T-helper 1 cell treated with Interleukin-12 subunit alpha and Interleukin-12 subunit beta and Interleukin-4 antibody, amounts not matched to agents 30 μg/mL and 1 μg/mL, for 36 hours (primary cell): ENCODE measurements at regions not wholly inside any gene's neighbourhood (a gene's known extent, or its start where the extent isn't known, plus 50 kb on each side); places are given as distances from the start of the nearest gene placed in this dataset.
A peak's percentile ranks its signal among the peaks of the same experiment; 100 is the strongest.

ENCODE experiments used
- H3K27ac Mint-ChIP-seq: one replicate; pipeline ENCODE4 v1.8.0; 2021; ENCODE audit warnings: mild to moderate bottlenecking, mixed read lengths
- H3K27me3 Mint-ChIP-seq: one replicate; pipeline ENCODE4 v1.8.0; 2021; ENCODE audit warnings: low read depth, mixed read lengths
- H3K36me3 Mint-ChIP-seq: one replicate; pipeline ENCODE4 v1.8.0; 2021; ENCODE audit warnings: low read depth, mixed read lengths
- H3K4me1 Mint-ChIP-seq: one replicate; pipeline ENCODE4 v1.8.0; 2021; ENCODE audit warnings: low read depth, mixed read lengths
- H3K4me3 Mint-ChIP-seq: one replicate; pipeline ENCODE4 v1.8.0; 2021; ENCODE audit warnings: mild to moderate bottlenecking, moderate library complexity, mixed read lengths
- H3K9me3 Mint-ChIP-seq: one replicate; pipeline ENCODE4 v1.8.0; 2021; ENCODE audit warnings: mixed read lengths

DNA sequence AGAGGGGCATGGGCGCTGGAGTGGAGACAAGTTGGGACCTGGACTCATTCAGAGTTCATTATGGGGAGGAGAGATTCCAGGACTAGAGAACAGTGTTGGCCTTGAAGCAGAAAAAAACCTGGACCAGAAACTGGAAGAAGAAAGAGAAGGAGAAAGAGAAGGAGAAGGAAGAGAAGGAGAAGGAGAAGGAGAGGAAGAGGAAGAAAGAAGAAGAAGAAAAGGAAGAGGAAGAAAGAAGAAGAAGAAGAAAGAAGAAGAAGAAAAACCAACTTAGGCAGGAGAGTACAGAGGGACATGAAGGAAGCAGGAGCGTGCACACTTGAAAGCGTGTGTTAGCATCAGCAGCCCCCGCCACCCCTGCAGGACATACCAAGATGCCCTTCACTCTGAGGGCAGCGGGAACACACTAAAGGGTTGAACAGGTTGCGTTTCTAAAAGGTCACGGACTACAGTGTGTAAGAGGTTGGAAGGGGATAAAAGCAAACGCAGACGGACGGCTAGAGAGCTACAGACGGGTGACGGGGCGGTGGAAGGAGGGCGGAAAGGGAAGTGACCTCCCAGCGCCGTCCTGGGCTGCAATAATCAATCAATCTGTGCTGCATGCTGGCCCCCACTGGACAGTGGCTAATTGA, 95.3 kb downstream of the SEC61G start:
- Mint-ChIP-seq H3K36me3 (no peaks in the 10 kb centered on the region), H3K27me3 (peaks cover 27% of the 10 kb centered on the region), H3K9me3 (no peaks in the 10 kb centered on the region), H3K4me3 (peak overlapping the region; percentile 38), H3K27ac (no peak overlapping the region), H3K4me1 (peaks cover 2% of the 10 kb centered on the region)

DNA sequence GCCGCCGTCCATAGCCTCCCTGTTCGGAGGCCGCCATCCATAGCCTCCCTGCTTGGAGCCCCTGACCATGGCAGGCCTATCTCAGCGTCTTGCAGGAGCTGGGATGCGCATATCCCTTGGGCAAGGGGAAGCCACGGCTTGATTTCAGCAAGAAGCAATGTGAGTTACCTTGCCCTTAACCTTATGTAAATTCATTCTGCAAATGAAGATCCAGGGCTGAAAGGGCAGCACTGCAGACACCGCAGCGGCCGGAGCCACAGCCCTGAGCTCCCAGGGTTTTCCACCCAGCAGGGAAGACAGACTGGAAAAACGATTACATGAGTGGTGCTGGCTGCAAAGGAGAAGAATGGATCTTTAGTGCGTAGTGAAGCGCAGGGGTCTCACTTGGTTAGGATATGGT, 95.8 kb downstream of the SEC61G start:
- H3K4me1 Mint-ChIP-seq = peaks cover 2% of the 10 kb centered on the region
- no peak overlapping the region for H3K4me3 Mint-ChIP-seq
- H3K9me3 Mint-ChIP-seq = peaks cover under 1% of the 10 kb centered on the region
- no peak overlapping the region for H3K27ac Mint-ChIP-seq
- H3K36me3 Mint-ChIP-seq = no peaks in the 10 kb centered on the region
- peaks cover 27% of the 10 kb centered on the region for H3K27me3 Mint-ChIP-seq

DNA sequence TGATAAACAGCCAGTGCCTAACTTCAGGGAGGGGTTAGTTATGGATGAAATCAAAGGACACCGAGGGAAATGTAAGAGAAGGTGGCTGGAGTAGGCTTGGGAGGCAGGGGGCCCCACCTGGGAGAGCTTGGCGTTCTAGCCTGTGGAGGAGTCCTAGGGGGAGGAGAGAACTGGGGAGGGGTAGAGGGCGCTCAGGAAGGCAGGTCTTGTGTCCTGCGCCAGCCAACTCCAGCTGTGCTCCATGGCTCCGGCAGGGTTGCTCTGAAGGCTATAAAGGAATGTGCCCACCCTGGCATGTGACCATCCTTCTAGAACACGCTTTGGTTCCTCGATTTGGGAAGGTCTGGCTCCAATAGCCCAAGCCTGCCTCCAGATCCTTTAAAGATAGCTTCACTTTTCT, 96.3 kb downstream of the SEC61G start:
- no peaks in the 10 kb centered on the region for H3K36me3 Mint-ChIP-seq
- H3K4me3 Mint-ChIP-seq = no peak overlapping the region
- peaks cover 27% of the 10 kb centered on the region for H3K27me3 Mint-ChIP-seq
- no peak overlapping the region for H3K27ac Mint-ChIP-seq
- H3K9me3 Mint-ChIP-seq = peaks cover 5% of the 10 kb centered on the region
- H3K4me1 Mint-ChIP-seq = peaks cover 2% of the 10 kb centered on the region

DNA sequence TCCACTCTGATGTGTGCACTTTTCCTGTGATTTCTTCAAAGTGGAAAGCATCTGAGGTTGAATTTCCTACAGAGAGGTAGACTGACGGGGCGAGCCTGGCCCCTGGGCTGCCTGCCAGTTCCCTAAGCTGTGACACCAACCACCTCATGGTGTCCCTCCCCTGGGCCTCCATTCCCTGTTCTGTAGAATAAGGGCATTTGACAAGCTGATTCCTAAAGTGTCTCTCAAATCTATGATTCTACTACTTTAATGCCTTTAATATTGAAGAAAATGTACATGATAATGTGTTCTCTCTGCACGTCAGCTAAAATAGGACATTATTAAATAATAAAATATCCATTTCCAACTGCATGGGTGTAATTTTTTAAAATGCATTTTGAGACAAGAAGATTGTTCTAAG, 105.1 kb downstream of the SEC61G start:
- Mint-ChIP-seq H3K27me3 (no peaks in the 10 kb centered on the region), H3K9me3 (peaks cover 10% of the 10 kb centered on the region), H3K36me3 (no peaks in the 10 kb centered on the region), H3K4me3 (no peak overlapping the region), H3K27ac (no peak overlapping the region), H3K4me1 (no peaks in the 10 kb centered on the region)

DNA sequence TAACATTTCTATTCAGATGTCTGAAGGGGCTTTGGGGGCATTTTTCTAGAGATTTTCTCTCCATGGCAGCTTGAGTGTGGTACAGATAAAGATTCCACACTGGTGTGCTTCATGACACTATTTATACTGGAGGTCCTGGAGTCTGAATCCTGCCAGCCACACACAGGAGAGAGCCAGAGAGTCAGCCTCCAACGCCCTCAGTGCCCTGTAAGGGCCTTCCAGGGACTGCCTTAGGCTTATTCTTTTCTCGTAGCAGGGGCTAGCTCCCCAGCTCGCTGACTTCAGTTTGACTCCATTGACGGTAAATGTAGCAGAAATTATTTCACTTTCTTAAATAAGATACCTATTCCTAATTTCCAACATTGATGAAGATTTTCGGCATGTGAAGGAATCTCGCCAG, 100.9 kb downstream of the VSTM2A start:
- no peak overlapping the region for H3K27ac Mint-ChIP-seq
- no peak overlapping the region for H3K4me3 Mint-ChIP-seq
- H3K4me1 Mint-ChIP-seq = no peaks in the 10 kb centered on the region
- no peaks in the 10 kb centered on the region for H3K27me3 Mint-ChIP-seq
- H3K9me3 Mint-ChIP-seq = no peaks in the 10 kb centered on the region
- no peaks in the 10 kb centered on the region for H3K36me3 Mint-ChIP-seq

DNA sequence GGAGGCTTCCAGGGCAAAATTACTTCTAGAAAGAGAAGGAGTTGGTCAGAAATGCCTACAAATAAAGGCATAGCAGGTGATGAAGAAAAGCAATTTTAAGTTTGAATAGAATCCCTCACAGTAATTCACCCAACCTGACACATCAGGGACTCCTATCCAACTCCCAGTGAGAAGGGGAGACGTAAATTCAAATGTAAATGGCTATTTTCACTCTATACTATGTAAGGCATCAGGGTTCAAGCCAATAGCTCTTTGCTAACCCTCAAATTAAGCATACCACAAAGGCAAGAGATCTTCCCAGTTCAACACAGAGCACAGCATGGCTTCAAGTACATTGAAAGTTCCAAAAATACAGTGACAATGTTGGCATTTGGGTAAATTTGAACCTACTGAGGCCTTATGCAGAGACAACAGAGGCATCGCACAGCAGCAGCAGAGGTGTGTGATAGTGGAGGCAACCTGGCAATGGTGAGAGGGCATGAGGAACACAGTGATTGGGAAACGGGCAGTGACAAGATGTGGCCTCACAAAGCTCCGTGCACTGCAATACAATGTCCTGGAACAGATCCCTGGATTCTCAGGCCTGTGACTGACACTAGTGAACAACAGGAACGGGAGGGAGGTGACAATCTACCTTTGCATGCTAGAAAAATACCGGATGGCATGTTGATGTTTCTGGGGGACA, 95.7 kb downstream of the VSTM2A start:
- H3K27ac Mint-ChIP-seq = no peak overlapping the region
- H3K9me3 Mint-ChIP-seq = no peaks in the 10 kb centered on the region
- H3K27me3 Mint-ChIP-seq = no peaks in the 10 kb centered on the region
- H3K36me3 Mint-ChIP-seq = no peaks in the 10 kb centered on the region
- H3K4me1 Mint-ChIP-seq = no peaks in the 10 kb centered on the region
- H3K4me3 Mint-ChIP-seq = no peak overlapping the region

DNA sequence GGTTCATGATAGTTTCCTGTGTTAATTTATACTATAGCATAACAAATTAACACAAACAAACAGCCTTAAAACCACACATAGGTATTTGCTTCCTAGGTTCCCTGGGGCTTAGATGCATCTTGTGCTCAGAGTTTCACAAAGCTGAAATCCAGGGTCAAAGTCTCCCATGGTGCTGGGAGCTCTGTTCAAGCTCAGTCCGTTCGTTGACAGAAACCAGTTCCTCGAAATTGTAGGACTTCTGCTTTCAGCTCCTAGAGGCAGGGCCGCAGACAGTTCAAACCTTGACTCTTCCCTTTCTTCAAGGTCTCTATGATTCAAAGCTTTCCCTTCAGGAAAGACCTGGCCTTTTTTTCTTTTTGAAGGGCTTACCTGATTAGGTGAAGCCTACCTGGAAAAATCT, 90.5 kb downstream of the VSTM2A start:
- H3K36me3 Mint-ChIP-seq = no peaks in the 10 kb centered on the region
- H3K27ac Mint-ChIP-seq = no peak overlapping the region
- no peaks in the 10 kb centered on the region for H3K27me3 Mint-ChIP-seq
- no peaks in the 10 kb centered on the region for H3K4me1 Mint-ChIP-seq
- H3K4me3 Mint-ChIP-seq = no peak overlapping the region
- H3K9me3 Mint-ChIP-seq = peaks cover 7% of the 10 kb centered on the region

DNA sequence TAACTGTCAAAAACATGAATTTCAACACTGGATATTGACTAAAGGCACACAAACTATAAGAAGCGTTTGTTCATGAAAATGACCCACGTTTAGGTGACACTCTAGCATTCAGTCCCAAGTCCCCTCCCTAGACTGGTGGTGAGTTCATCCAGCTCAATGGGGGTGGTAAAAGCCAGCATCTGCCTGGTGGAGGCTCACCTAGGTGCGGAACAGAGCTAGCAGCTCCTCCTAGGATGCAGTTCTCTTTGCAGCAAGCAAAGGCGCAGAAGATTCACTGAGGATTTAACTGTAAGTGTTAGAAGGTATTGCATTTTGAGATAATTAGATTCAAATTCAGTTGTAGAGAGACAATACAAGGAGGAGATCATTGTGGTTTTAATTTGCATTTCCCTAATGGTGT, 87.6 kb downstream of the VSTM2A start:
- Mint-ChIP-seq H3K27ac (no peak overlapping the region), H3K9me3 (peaks cover 7% of the 10 kb centered on the region), H3K27me3 (no peaks in the 10 kb centered on the region), H3K4me1 (no peaks in the 10 kb centered on the region), H3K36me3 (no peaks in the 10 kb centered on the region), H3K4me3 (no peak overlapping the region)

DNA sequence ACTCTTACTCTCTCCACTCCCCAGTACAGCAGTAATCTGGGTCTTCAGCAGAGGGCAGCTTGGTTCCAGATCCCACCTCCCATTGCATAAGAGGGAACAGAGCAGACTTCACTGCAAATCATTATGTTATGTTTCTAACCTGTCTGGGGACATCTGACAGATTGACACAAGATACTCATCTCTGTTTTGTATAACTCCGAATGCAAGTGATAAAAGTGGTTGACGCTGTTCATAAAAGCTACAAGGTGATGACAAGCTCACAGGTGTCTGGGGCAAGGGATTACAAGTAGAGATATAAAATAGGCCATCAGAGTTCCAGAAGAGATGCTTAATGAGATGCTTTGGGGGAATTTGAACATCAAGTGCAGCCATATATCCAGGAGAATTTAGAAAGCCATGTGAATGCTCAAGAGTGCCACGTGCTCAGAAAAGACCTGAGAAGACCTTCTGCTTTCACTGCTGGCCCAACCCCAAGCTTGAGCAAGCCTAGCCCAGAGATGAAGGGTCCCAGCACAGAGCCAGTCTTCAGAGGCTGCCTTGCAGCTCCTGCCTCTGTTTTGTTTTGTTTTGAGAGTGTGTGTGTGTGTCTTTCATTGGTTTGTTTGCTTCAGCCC, 80.6 kb downstream of the VSTM2A start:
- no peak overlapping the region for H3K4me3 Mint-ChIP-seq
- peaks cover 9% of the 10 kb centered on the region for H3K9me3 Mint-ChIP-seq
- H3K36me3 Mint-ChIP-seq = no peaks in the 10 kb centered on the region
- H3K27me3 Mint-ChIP-seq = no peaks in the 10 kb centered on the region
- no peaks in the 10 kb centered on the region for H3K4me1 Mint-ChIP-seq
- no peak overlapping the region for H3K27ac Mint-ChIP-seq
